ENCODE measurements at regions not wholly inside any gene's neighbourhood (a gene's known extent, or its start where the extent isn't known, plus 50 kb on each side); places are given as distances from the start of the nearest gene placed in this dataset.

DNA sequence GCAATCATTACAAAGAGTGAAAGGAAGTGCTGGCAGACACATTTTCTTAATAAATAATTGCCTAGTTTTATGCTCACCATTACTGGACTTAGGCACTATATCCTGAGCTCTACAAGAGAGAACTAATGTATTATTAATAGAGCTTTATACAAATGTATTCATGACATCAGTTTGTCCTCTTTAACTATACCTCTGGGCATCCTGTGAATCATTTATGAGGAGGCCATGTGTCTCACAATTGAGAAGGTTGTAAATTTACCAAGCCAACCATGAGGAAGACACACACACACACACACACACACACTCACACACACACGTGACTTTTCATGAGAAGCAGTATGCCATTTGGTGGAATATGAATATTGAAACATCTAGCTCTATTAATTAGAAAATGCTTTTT, 728.2 kb downstream of the ARAP2 start:
- TF ChIP-seq, protein P1, sequence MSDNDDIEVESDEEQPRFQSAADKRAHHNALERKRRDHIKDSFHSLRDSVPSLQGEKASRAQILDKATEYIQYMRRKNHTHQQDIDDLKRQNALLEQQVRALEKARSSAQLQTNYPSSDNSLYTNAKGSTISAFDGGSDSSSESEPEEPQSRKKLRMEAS (IDR thresholded peaks at IDR 0.05), result no peak
- TF ChIP-seq POLR2AphosphoS2 (conservative IDR thresholded peaks at IDR 0.05; ENCODE audit: low read length) (no peak), POLR2A (IDR thresholded peaks at IDR 0.05; ENCODE audit: low read length) (no peak), MAFK (IDR thresholded peaks at IDR 0.05; ENCODE audit: partially characterized antibody) (no peak), RAD21 (conservative IDR thresholded peaks at IDR 0.05 in 1 of 2, IDR thresholded peaks at IDR 0.05 in 1 of 2) (no peak), GATA3 (IDR thresholded peaks at IDR 0.05; ENCODE audit: borderline replicate concordance) (no peak), RFX5 (IDR thresholded peaks at IDR 0.05) (no peak), MYC (IDR thresholded peaks at IDR 0.05; ENCODE audit: borderline replicate concordance, low read length) (no peak), CEBPB (IDR thresholded peaks at IDR 0.05) (no peak), EP300 (IDR thresholded peaks at IDR 0.05) (no peak)
- TF ChIP-seq, protein P2, sequence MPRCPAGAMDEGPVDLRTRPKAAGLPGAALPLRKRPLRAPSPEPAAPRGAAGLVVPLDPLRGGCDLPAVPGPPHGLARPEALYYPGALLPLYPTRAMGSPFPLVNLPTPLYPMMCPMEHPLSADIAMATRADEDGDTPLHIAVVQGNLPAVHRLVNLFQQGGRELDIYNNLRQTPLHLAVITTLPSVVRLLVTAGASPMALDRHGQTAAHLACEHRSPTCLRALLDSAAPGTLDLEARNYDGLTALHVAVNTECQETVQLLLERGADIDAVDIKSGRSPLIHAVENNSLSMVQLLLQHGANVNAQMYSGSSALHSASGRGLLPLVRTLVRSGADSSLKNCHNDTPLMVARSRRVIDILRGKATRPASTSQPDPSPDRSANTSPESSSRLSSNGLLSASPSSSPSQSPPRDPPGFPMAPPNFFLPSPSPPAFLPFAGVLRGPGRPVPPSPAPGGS (IDR thresholded peaks at IDR 0.05), result no peak
- TF ChIP-seq, protein P3, sequence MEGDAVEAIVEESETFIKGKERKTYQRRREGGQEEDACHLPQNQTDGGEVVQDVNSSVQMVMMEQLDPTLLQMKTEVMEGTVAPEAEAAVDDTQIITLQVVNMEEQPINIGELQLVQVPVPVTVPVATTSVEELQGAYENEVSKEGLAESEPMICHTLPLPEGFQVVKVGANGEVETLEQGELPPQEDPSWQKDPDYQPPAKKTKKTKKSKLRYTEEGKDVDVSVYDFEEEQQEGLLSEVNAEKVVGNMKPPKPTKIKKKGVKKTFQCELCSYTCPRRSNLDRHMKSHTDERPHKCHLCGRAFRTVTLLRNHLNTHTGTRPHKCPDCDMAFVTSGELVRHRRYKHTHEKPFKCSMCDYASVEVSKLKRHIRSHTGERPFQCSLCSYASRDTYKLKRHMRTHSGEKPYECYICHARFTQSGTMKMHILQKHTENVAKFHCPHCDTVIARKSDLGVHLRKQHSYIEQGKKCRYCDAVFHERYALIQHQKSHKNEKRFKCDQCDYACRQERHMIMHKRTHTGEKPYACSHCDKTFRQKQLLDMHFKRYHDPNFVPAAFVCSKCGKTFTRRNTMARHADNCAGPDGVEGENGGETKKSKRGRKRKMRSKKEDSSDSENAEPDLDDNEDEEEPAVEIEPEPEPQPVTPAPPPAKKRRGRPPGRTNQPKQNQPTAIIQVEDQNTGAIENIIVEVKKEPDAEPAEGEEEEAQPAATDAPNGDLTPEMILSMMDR (IDR thresholded peaks at IDR 0.05), result no peak
- TF ChIP-seq, protein P4, sequence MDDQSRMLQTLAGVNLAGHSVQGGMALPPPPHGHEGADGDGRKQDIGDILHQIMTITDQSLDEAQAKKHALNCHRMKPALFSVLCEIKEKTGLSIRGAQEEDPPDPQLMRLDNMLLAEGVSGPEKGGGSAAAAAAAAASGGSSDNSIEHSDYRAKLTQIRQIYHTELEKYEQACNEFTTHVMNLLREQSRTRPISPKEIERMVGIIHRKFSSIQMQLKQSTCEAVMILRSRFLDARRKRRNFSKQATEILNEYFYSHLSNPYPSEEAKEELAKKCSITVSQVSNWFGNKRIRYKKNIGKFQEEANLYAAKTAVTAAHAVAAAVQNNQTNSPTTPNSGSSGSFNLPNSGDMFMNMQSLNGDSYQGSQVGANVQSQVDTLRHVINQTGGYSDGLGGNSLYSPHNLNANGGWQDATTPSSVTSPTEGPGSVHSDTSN (IDR thresholded peaks at IDR 0.05), result no peak
